H1 (cell line): ENCODE measurements at regions not wholly inside any gene's neighbourhood (a gene's known extent, or its start where the extent isn't known, plus 50 kb on each side); places are given as distances from the start of the nearest gene placed in this dataset.

Experiments used
- CTCF ChIA-PET: fragments of 300-600 bp; sonication (Branson Sonifier 250); formaldehyde crosslinking; loops from one replicate; lab custom pipeline; 2021; ENCODE audit not compliant: partially characterized antibody; lab: Charles Lee
- POLR2A ChIA-PET: fragments of 300-600 bp; sonication (Branson Sonifier 250); formaldehyde crosslinking; loops from one replicate; lab custom pipeline; 2021; ENCODE audit warnings: inconsistent platforms; ENCODE audit not compliant: partially characterized antibody; lab: Charles Lee
- DNase-seq, 2 experiments: peaks; one replicate each; pipeline versions ENCODE4 v3.0.0 to v3.0.0-alpha.2; 2010 to 2022; ENCODE audit warnings: low spot score in 2 of 2, low read depth in 1 of 2, mixed read lengths in 1 of 2
- FAIRE-seq: peaks from 2 replicates; lab custom pipeline; 2011; peaks lifted over from hg19 to GRCh38; lab: Jason Lieb, UNC
- H2AFZ ChIP-seq: 2 replicates; pipeline ENCODE4 v1.8.1; 2012; ENCODE audit warnings: low read length, inconsistent platforms
- H2AK5ac ChIP-seq: 2 replicates; pipeline ENCODE4 v1.6.1; 2013; ENCODE audit warnings: low read depth, low read length
- H2BK120ac ChIP-seq: replicated peaks from 2 replicates; pipeline ENCODE3; 2013; ENCODE audit warnings: low read depth, low read length, inconsistent platforms
- H2BK12ac ChIP-seq: 2 replicates; pipeline ENCODE4 v1.6.1; 2013; ENCODE audit warnings: low read depth, low read length
- H2BK15ac ChIP-seq: 2 replicates; pipeline ENCODE4 v1.6.1; 2013; ENCODE audit warnings: low read length
- H2BK20ac ChIP-seq: 2 replicates; pipeline ENCODE4 v1.6.1; 2013; ENCODE audit warnings: low read length
- H2BK5ac ChIP-seq: 2 replicates; pipeline ENCODE4 v1.6.1; 2013; ENCODE audit warnings: low read depth, low read length
- H3K14ac ChIP-seq: 2 replicates; pipeline ENCODE4 v1.6.1; 2013; ENCODE audit warnings: inconsistent platforms; ENCODE audit not compliant: insufficient read length
- H3K18ac ChIP-seq: 2 replicates; pipeline ENCODE4 v1.6.1; 2013; ENCODE audit warnings: low read length; ENCODE audit errors: extremely low read depth
- H3K23ac ChIP-seq: 2 replicates; pipeline ENCODE4 v1.6.1; 2013; ENCODE audit warnings: inconsistent platforms; ENCODE audit not compliant: insufficient read length
- H3K23me2 ChIP-seq: 2 replicates; pipeline ENCODE4 v1.6.1; 2013; ENCODE audit warnings: low read depth, low read length
- H3K27ac ChIP-seq: 2 replicates; pipeline ENCODE4 v1.6.1; 2011; ENCODE audit warnings: low read depth, low read length, inconsistent platforms
- H3K27me3 ChIP-seq, 4 experiments: replicated peaks in 1 of 4; 1 replicate in 1 of 4; 2 replicates in 3 of 4; pipeline versions ENCODE4 v1.6.1 to v1.8.1; 2011 to 2013; ENCODE audit warnings: low read length in 3 of 4, mild to moderate bottlenecking in 3 of 4, inconsistent platforms in 2 of 4, mixed read lengths in 2 of 4, moderate library complexity in 1 of 4; ENCODE audit not compliant: control insufficient read depth in 3 of 4, insufficient read depth in 3 of 4; ENCODE audit errors: extremely low read depth in 1 of 4
- H3K36me3 ChIP-seq, 4 experiments: 2 replicates each; pipeline versions ENCODE4 v1.6.1 to v1.8.1; 2011 to 2013; ENCODE audit warnings: mild to moderate bottlenecking in 4 of 4, low read length in 3 of 4, moderate library complexity in 2 of 4, control low read depth in 1 of 4, inconsistent platforms in 1 of 4; ENCODE audit not compliant: insufficient read depth in 4 of 4, control insufficient read depth in 2 of 4
- H3K4ac ChIP-seq: replicated peaks from 2 replicates; pipeline ENCODE3; 2013; ENCODE audit warnings: low read length, low read depth, mixed read lengths, inconsistent platforms; ENCODE audit not compliant: insufficient read length
- H3K4me1 ChIP-seq, 4 experiments: replicated peaks in 1 of 4; 1 replicate in 1 of 4; 2 replicates in 3 of 4; pipeline versions ENCODE4 v1.6.1 to v1.8.1; 2011 to 2013; ENCODE audit warnings: low read length in 3 of 4, inconsistent platforms in 2 of 4, mixed read lengths in 1 of 4; ENCODE audit not compliant: insufficient read depth in 4 of 4, control insufficient read depth in 3 of 4
- H3K4me2 ChIP-seq, 2 experiments: 2 replicates each; pipeline versions ENCODE4 v1.6.1 to v1.8.1; 2011 to 2013; ENCODE audit warnings: low read depth in 2 of 2, low read length in 2 of 2, control low read depth in 1 of 2, inconsistent platforms in 1 of 2, mild to moderate bottlenecking in 1 of 2; ENCODE audit not compliant: insufficient read depth in 1 of 2
- H3K4me3 ChIP-seq, 4 experiments: fragments of 200-600, 300-600 bp in 1 of 4; sonication (generic), shearing (Covaris generic), sonication (Bioruptor Twin) in 1 of 4; 2 replicates each; pipeline versions ENCODE4 v1.5.1 to v1.8.1; 2011 to 2016; ENCODE audit warnings: low read length in 4 of 4, low read depth in 3 of 4, control low read depth in 2 of 4, inconsistent platforms in 2 of 4, mild to moderate bottlenecking in 2 of 4, mixed read lengths in 1 of 4, moderate library complexity in 1 of 4; ENCODE audit not compliant: insufficient read depth in 2 of 4; ENCODE audit errors: extremely low read depth in 1 of 4
- H3K56ac ChIP-seq: replicated peaks from 2 replicates; pipeline ENCODE3; 2013; ENCODE audit warnings: low read depth, mild to moderate bottlenecking, mixed read lengths, low read length, inconsistent platforms; ENCODE audit not compliant: insufficient read length
- H3K79me1 ChIP-seq: 2 replicates; pipeline ENCODE4 v1.6.1; 2013; ENCODE audit warnings: low read depth, low read length, control low read depth
- H3K79me2 ChIP-seq, 2 experiments: 2 replicates each; pipeline versions ENCODE4 v1.6.1 to v1.8.1; 2012 to 2013; ENCODE audit warnings: low read length in 2 of 2, mild to moderate bottlenecking in 2 of 2, inconsistent platforms in 1 of 2; ENCODE audit not compliant: insufficient read depth in 2 of 2, control insufficient read depth in 1 of 2
- H3K9ac ChIP-seq, 4 experiments: replicated peaks in 1 of 4; 1 replicate in 1 of 4; 2 replicates in 3 of 4; pipeline versions ENCODE4 v1.6.1 to v1.8.1; 2011 to 2013; ENCODE audit warnings: low read depth in 3 of 4, low read length in 3 of 4, control low read depth in 2 of 4, mild to moderate bottlenecking in 2 of 4, moderate library complexity in 2 of 4, inconsistent platforms in 1 of 4; ENCODE audit errors: extremely low read depth in 1 of 4
- H3K9me3 ChIP-seq, 2 experiments: 2 replicates each; pipeline versions ENCODE4 v1.6.1 to v1.8.1; 2012 to 2013; ENCODE audit warnings: mild to moderate bottlenecking in 2 of 2, moderate library complexity in 2 of 2, control low read depth in 1 of 2, inconsistent platforms in 1 of 2, low read depth in 1 of 2, low read length in 1 of 2, mixed read lengths in 1 of 2; ENCODE audit not compliant: insufficient read depth in 2 of 2
- H4K20me1 ChIP-seq, 2 experiments: replicated peaks in 1 of 2; 2 replicates each; pipeline versions ENCODE3 to v1.8.1; 2011 to 2013; ENCODE audit warnings: inconsistent platforms in 2 of 2, low read length in 2 of 2, mild to moderate bottlenecking in 1 of 2; ENCODE audit not compliant: insufficient read depth in 2 of 2, control insufficient read depth in 1 of 2
- H4K5ac ChIP-seq: 2 replicates; pipeline ENCODE4 v1.6.1; 2013; ENCODE audit warnings: low read length, low read depth, mixed read lengths, inconsistent platforms; ENCODE audit not compliant: insufficient read length
- H4K8ac ChIP-seq: 2 replicates; pipeline ENCODE4 v1.8.0; 2013; ENCODE audit warnings: mild to moderate bottlenecking, moderate library complexity, low read length, inconsistent platforms; ENCODE audit not compliant: insufficient read depth; ENCODE audit errors: extremely low read depth
- H4K91ac ChIP-seq: replicated peaks from 2 replicates; pipeline ENCODE3; 2013; ENCODE audit warnings: low read length, mixed read lengths, inconsistent platforms; ENCODE audit not compliant: insufficient read length
- GABPA ChIP-seq: IDR thresholded peaks from 2 replicates; pipeline ENCODE4 v1.6.1; 2011; ENCODE audit warnings: mild to moderate bottlenecking, low read length, moderate library complexity, borderline replicate concordance; ENCODE audit not compliant: insufficient read depth
- JUN ChIP-seq: IDR thresholded peaks from 2 replicates; pipeline ENCODE4 v1.6.1; 2011; ENCODE audit warnings: low read depth, mild to moderate bottlenecking, improper control_type of control experiment, low read length
- RXRA ChIP-seq: IDR thresholded peaks from 2 replicates; pipeline ENCODE4 v1.6.1; 2011; ENCODE audit warnings: low read depth, mild to moderate bottlenecking, low read length, moderate library complexity; ENCODE audit not compliant: insufficient read depth
- SRF ChIP-seq: IDR thresholded peaks from 2 replicates; pipeline ENCODE4 v1.6.1; 2011; ENCODE audit warnings: mild to moderate bottlenecking, low read depth, low read length, moderate library complexity
- SUZ12 ChIP-seq: fragments of 200-600 bp; sonication (generic); IDR thresholded peaks from 2 replicates; pipeline ENCODE4 v1.6.1; 2012; ENCODE audit warnings: mild to moderate bottlenecking, inconsistent platforms, low read length, moderate library complexity, mixed read lengths
- WGBS, 2 experiments: shearing (Covaris generic) in 1 of 2; methylation state at CpG; one replicate each; pipeline versions ENCODE4 v1.1.6 to v1.1.7; 2013 to 2015; ENCODE audit warnings: low lambda C conversion rate in 2 of 2, mixed read lengths in 2 of 2, inconsistent platforms in 1 of 2, low coverage in 1 of 2, missing lambda C conversion rate in 1 of 2; ENCODE audit not compliant: insufficient replicate concordance in 2 of 2, insufficient coverage in 1 of 2, insufficient read length in 1 of 2; ENCODE audit errors: extremely low coverage in 1 of 2, missing lambda C conversion rate in 1 of 2; 5-methylcytosine and 5-hydroxymethylcytosine counted together

DNA sequence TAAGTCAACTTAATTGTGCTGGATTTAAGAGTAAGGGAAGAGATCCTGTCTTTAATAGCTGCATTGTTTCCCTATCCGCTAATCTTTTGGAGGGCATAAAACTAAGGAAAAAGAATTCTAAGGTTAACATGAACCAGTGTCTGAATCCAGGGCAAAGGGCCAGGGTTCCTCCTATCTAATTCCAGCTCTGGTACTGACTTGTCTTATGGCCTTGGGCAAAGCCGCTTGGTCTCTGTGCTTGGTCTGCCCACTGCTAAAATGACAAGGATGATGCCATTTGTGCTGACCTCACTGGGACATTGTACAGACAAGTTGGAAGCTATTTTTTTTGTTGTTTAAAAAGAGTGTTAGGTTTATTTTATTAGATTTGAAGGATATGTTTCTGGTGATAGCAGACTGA, 334.7 kb upstream of the PIK3R1 start:
- FAIRE-seq: no peak
- Histone ChIP-seq H3K23ac (no peak overlapping the region), H4K20me1 (no peaks in the 10 kb centered on the region)

More for the DNA sequence above, 334.7 kb upstream of the PIK3R1 start:
- no peak overlapping the region for H2BK15ac ChIP-seq
- H3K23me2 ChIP-seq: no peaks in the 10 kb centered on the region
- H2BK12ac ChIP-seq: no peak overlapping the region
- no peak overlapping the region for H2AFZ ChIP-seq
- no peak overlapping the region for H3K27ac ChIP-seq
- H3K56ac ChIP-seq: no peak overlapping the region
- CTCF ChIA-PET: interaction anchor here (0.9 kb wide), 1 partner anchor 110 kb away, joined by 3 read pairs; no protein-coding TSS in a partner anchor
- no peaks in the 10 kb centered on the region for H3K4me1 ChIP-seq
- DNase-seq: no peak
- no peak overlapping the region for H2AK5ac ChIP-seq
- no peak overlapping the region for H2BK20ac ChIP-seq
- no peaks in the 10 kb centered on the region for H3K9me3 ChIP-seq
- H3K9ac ChIP-seq: no peak overlapping the region
- TF ChIP-seq RXRA: no peak
- no peak for TF ChIP-seq SUZ12
- TF ChIP-seq GABPA: no peak
- no peak for TF ChIP-seq SRF
- TF ChIP-seq JUN: no peak
- H3K4ac ChIP-seq: no peak overlapping the region
- H3K36me3 ChIP-seq: no peaks in the 10 kb centered on the region
- no peaks in the 10 kb centered on the region for H3K79me1 ChIP-seq
- no peak overlapping the region for H3K14ac ChIP-seq
- H4K5ac ChIP-seq: no peak overlapping the region
- H3K18ac ChIP-seq: no peak overlapping the region
- H4K8ac ChIP-seq: no peak overlapping the region
- WGBS, 2 experiments: 100% methylated on average over 2 of the region's 2 CpGs; no CpG with 5 or more reads in 1 of the 2 experiments
- no peak overlapping the region for H3K4me2 ChIP-seq
- H4K91ac ChIP-seq: no peak overlapping the region
- no peak overlapping the region for H3K4me3 ChIP-seq
- no peaks in the 10 kb centered on the region for H3K27me3 ChIP-seq
- no peak overlapping the region for H2BK120ac ChIP-seq
- no peak overlapping the region for H2BK5ac ChIP-seq
- H3K79me2 ChIP-seq: no peaks in the 10 kb centered on the region
- POLR2A ChIA-PET: no interaction called here
